Stomach (tissue), 4 donors: ENCODE measurements at regions not wholly inside any gene's neighbourhood (a gene's known extent, or its start where the extent isn't known, plus 50 kb on each side); places are given as distances from the start of the nearest gene placed in this dataset.
"Not testable (repeated sequence)": the region's sequence is repeated elsewhere in the genome, so short reads cannot be mapped to it uniquely, and the experiment has no call there.

ENCODE experiments used
- POLR2A ChIP-seq, 4 donors: fragments of 450-650 bp; IDR thresholded peaks; one replicate each; pipeline ENCODE4 v1.6.1; 2016; ENCODE audit warnings: antibody characterized with exemption in 4 of 4, control low read depth in 2 of 4, mild to moderate bottlenecking in 1 of 4, moderate library complexity in 1 of 4
- POLR2AphosphoS5 ChIP-seq, 3 donors: sonication (generic); formaldehyde crosslinking; IDR thresholded peaks; one replicate each; pipeline ENCODE4 v1.6.1; 2016; ENCODE audit warnings: antibody characterized with exemption in 3 of 3
- TF ChIP-seq, protein P1 (sequence below), 7 experiments: fragments of 450-650 bp in 4 of 7; fragments of 200-600 bp in 3 of 7; sonication (generic) in 3 of 7; IDR thresholded peaks; one replicate each; pipeline ENCODE4 v1.5.1; 2016 to 2019; ENCODE audit warnings: antibody characterized with exemption in 7 of 7, control low read depth in 2 of 7, mild to moderate bottlenecking in 1 of 7

- TF ChIP-seq POLR2AphosphoS5, POLR2A (IDR thresholded peaks at IDR 0.05): not testable (repeated sequence)
- TF ChIP-seq, protein P1, sequence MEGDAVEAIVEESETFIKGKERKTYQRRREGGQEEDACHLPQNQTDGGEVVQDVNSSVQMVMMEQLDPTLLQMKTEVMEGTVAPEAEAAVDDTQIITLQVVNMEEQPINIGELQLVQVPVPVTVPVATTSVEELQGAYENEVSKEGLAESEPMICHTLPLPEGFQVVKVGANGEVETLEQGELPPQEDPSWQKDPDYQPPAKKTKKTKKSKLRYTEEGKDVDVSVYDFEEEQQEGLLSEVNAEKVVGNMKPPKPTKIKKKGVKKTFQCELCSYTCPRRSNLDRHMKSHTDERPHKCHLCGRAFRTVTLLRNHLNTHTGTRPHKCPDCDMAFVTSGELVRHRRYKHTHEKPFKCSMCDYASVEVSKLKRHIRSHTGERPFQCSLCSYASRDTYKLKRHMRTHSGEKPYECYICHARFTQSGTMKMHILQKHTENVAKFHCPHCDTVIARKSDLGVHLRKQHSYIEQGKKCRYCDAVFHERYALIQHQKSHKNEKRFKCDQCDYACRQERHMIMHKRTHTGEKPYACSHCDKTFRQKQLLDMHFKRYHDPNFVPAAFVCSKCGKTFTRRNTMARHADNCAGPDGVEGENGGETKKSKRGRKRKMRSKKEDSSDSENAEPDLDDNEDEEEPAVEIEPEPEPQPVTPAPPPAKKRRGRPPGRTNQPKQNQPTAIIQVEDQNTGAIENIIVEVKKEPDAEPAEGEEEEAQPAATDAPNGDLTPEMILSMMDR (IDR thresholded peaks at IDR 0.05), result not testable (repeated sequence)
These were observed 446.7 kb upstream of the NPAP1 start for GRCh38 chr15:24228922-24229321.
